GM12865 (cell line): ENCODE measurements at regions not wholly inside any gene's neighbourhood (a gene's known extent, or its start where the extent isn't known, plus 50 kb on each side); places are given as distances from the start of the nearest gene placed in this dataset.

Source experiments
- DNase-seq: peaks from one replicate; pipeline ENCODE4 v3.0.0; 2010; ENCODE audit warnings: low read depth
- H3K4me3 ChIP-seq: 2 replicates; pipeline ENCODE4 v1.5.1; 2011; ENCODE audit warnings: mild to moderate bottlenecking, low read depth, low read length, control low read depth
- TF ChIP-seq, protein P1 (sequence below): IDR thresholded peaks from 2 replicates; pipeline ENCODE4 v1.5.1; 2011; ENCODE audit warnings: low read length, control low read depth, low read depth, inconsistent platforms; ENCODE audit not compliant: insufficient read depth; ENCODE audit errors: missing control alignments

DNA sequence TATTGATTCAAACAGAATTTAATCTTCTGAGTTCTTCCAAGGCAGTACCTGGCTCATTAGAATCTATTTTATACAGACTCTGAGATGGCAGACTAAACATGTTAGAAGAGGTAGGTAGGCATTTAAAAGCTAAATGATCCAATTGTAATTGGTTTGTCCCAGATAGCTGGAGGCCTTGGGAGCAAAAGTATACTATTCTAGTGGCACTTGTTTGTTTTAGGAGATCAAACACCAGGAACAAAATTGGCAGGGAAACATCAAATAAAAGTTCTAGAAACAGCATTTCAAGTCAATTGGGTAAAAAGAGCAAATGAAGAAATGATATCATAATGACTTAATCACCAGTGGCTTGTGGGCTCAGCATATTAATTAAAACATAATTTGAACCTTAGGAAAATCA lies 521.4 kb downstream of the PRR16 start:
- no peak overlapping the region for H3K4me3 ChIP-seq
- TF ChIP-seq, protein P1, sequence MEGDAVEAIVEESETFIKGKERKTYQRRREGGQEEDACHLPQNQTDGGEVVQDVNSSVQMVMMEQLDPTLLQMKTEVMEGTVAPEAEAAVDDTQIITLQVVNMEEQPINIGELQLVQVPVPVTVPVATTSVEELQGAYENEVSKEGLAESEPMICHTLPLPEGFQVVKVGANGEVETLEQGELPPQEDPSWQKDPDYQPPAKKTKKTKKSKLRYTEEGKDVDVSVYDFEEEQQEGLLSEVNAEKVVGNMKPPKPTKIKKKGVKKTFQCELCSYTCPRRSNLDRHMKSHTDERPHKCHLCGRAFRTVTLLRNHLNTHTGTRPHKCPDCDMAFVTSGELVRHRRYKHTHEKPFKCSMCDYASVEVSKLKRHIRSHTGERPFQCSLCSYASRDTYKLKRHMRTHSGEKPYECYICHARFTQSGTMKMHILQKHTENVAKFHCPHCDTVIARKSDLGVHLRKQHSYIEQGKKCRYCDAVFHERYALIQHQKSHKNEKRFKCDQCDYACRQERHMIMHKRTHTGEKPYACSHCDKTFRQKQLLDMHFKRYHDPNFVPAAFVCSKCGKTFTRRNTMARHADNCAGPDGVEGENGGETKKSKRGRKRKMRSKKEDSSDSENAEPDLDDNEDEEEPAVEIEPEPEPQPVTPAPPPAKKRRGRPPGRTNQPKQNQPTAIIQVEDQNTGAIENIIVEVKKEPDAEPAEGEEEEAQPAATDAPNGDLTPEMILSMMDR: no peak
- DNase-seq: no peak

DNA sequence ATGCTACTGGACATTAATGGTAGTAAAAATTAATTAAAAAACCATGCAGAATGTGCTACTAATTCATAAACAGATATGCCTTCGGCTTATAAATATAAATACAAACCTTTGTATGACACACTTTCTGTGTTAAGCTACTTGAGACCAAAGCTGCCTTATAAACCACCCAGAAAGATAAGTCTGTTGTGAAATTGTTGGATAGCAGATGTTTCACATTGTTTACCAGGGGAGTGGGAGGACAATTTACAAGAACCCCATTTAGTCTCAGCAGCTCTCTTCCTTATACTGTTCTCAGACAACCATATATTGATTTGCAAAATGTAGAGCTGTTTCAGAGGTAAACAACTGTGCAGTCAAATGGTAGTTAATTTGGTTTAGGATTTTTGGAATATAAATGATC lies 524.4 kb downstream of the PRR16 start:
- TF ChIP-seq, protein P1: no peak
- no peak overlapping the region for H3K4me3 ChIP-seq
- DNase-seq: no peak

DNA sequence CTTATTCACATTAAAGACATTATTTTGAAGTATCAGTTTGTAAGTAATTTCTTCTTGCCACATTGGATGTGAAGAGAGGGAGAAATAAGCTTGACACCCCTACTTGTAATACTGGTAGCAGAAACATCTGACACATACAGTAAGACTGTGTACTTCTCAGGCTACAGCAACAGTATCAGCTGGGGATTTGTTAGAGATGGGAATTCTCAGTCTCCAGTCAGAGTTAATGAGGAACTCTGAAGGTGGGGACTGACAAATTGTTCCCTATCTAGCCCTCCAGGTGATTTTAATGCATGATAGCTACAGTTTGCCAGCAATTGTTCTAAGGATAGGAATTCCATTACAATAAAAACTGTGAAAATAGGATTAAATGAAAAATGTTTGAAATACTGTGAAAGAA lies 524.8 kb downstream of the PRR16 start:
- TF ChIP-seq, protein P1: no peak
- no peak for DNase-seq
- H3K4me3 ChIP-seq: no peak overlapping the region

DNA sequence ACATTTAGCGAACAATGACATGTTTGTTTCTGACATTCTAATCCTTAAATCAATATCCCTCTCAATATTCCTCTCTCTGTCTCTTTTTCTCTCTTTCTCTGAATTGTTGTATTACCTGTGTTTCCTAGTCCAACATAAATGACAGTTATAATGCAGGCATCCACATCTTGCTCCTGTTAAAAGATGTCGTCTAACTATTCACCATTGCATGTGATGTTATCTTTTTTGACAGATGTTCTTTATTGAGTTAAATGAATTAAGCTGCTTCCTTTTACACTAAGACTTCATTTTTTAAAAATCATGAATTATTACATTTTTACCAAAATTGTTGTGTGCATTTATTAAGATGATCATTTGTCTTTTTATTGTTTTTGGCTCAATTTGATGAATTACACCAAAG lies 527.5 kb downstream of the PRR16 start:
- H3K4me3 ChIP-seq: no peak overlapping the region
- TF ChIP-seq, protein P1: no peak
- no peak for DNase-seq

DNA sequence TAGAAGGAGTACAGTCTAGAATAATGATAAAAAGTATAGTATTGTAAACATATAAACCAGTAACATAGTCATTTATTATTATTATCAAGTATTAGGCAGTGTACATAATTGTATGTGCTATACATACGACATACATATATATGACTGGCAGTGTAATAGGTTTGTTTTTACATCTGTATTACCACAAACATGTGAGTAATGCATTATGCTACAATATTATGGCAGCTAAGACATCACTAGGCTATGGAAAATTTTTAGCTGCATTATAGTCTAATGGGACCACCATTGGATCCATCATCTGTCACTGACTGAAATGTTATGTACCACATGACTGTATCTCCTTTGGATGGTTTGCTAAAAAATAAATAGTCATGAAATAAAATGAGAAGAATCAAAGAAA lies 530.0 kb downstream of the PRR16 start:
- TF ChIP-seq, protein P1: no peak
- H3K4me3 ChIP-seq: no peak overlapping the region
- no peak for DNase-seq

DNA sequence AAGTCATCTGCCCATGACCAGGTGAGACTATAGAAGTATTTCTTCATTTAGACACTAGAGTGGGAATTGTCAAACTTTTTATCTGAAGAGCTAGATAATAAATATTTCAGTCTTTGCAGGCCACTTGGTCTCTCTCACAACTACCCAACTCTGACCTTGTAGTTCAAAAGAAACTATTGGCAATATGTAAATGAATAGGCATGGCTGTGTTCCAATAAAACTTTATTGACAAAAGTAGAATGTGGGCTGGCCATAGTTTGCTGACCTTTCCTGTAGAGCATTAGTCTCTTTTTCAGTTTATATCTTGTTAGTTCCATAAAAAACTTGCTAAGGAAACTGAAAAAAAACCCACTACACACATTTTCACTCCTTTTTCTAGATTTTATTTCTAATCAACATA lies 535.5 kb downstream of the PRR16 start:
- H3K4me3 ChIP-seq: no peak overlapping the region
- TF ChIP-seq, protein P1: no peak

DNA sequence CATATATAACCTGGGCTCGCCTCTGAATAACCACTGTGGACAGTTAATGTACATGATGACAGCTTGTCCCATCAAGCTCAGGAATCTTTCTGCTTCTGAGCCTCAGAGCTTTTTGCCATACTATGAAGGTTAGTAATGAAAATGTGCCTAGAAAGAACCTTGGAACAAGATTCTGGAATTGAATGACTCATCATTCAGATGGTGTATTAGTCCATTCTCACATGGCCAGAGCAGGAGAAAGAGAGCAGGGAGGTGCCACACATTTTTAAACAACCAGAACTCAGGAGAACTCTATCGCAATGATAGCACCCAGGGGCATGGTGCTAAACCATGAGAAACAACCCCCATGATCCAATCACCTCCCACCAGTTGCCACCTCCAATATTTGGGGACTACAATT lies 542.1 kb downstream of the PRR16 start:
- no peak for DNase-seq
- TF ChIP-seq, protein P1: no peak
- H3K4me3 ChIP-seq: no peak overlapping the region

More for the DNA sequence above, 535.5 kb downstream of the PRR16 start:
- DNase-seq: no peak
